ENCODE measurements at regions not wholly inside any gene's neighbourhood (a gene's known extent, or its start where the extent isn't known, plus 50 kb on each side); places are given as distances from the start of the nearest gene placed in this dataset.

GRCh38 chr1:37400466-37401225 lies 73.7 kb upstream of the ZC3H12A start:
- Histone ChIP-seq H3K36me3 (ENCODE audit: control insufficient read depth, insufficient read depth, low read length) (no peaks in the 10 kb centered on the region), H3K4me3 (ENCODE audit: low read depth, low read length) (no peak overlapping the region), H3K27me3 (replicated peaks; ENCODE audit: control insufficient read depth, insufficient read depth, low read length) (no peaks in the 10 kb centered on the region), H3K9me3 (no peaks in the 10 kb centered on the region), H3K4me1 (no peaks in the 10 kb centered on the region)
- H3K27ac Mint-ChIP-seq (ENCODE audit: unreplicated experiment) = no peak overlapping the region
- H3K4me1 Mint-ChIP-seq (ENCODE audit: low read depth, unreplicated experiment) = no peaks in the 10 kb centered on the region
- TF ChIP-seq CTCF (IDR thresholded peaks at IDR 0.05; ENCODE audit: insufficient read depth in 1 of 2, low read depth in 1 of 2, low read length in 1 of 2, severe bottlenecking in 1 of 2, unreplicated experiment in 1 of 2) = no peak
- no TSS peak for BruUV-seq (replicated peaks)
- intact Hi-C loops (cut with micrococcal nuclease; ENCODE audit: unreplicated experiment) = no loop called here
- DNase-seq = no peak
- ChIA-PET CTCF (no interaction called here), POLR2A (no interaction called here)
- no peaks in the 10 kb centered on the region for H3K9me3 Mint-ChIP-seq (ENCODE audit: unreplicated experiment)
- H3K4me3 Mint-ChIP-seq (ENCODE audit: unreplicated experiment) = no peak overlapping the region
- H3K27me3 Mint-ChIP-seq (ENCODE audit: insufficient read depth, unreplicated experiment) = peaks cover 42% of the 10 kb centered on the region
- H3K36me3 Mint-ChIP-seq (ENCODE audit: insufficient read depth, unreplicated experiment) = no peaks in the 10 kb centered on the region

- no peaks in the 10 kb centered on the region for H3K36me3 ChIP-seq (ENCODE audit: control insufficient read depth, insufficient read depth, low read length)
- H3K4me3 Mint-ChIP-seq (ENCODE audit: unreplicated experiment) = no peak overlapping the region
- no peaks in the 10 kb centered on the region for H3K4me1 ChIP-seq
- no peak overlapping the region for H3K27ac Mint-ChIP-seq (ENCODE audit: unreplicated experiment)
- H3K9me3 Mint-ChIP-seq (ENCODE audit: unreplicated experiment) = no peaks in the 10 kb centered on the region
- ChIA-PET POLR2A (no interaction called here), CTCF (no interaction called here)
- H3K27me3 ChIP-seq (replicated peaks; ENCODE audit: control insufficient read depth, insufficient read depth, low read length) = no peaks in the 10 kb centered on the region
- intact Hi-C loops (cut with micrococcal nuclease; ENCODE audit: unreplicated experiment) = no loop called here
- no peaks in the 10 kb centered on the region for H3K36me3 Mint-ChIP-seq (ENCODE audit: insufficient read depth, unreplicated experiment)
- TF ChIP-seq CTCF (IDR thresholded peaks at IDR 0.05; ENCODE audit: insufficient read depth in 1 of 2, low read depth in 1 of 2, low read length in 1 of 2, severe bottlenecking in 1 of 2, unreplicated experiment in 1 of 2) = no peak
- H3K4me1 Mint-ChIP-seq (ENCODE audit: low read depth, unreplicated experiment) = no peaks in the 10 kb centered on the region
- BruUV-seq (replicated peaks) = no TSS peak
- no peaks in the 10 kb centered on the region for H3K9me3 ChIP-seq
- no peak overlapping the region for H3K4me3 ChIP-seq (ENCODE audit: low read depth, low read length)
- DNase-seq = no peak
- H3K27me3 Mint-ChIP-seq (ENCODE audit: insufficient read depth, unreplicated experiment) = peaks cover 30% of the 10 kb centered on the region
Measured at GRCh38 chr1:37403166-37403565, 71.2 kb upstream of the ZC3H12A start.

GRCh38 chr1:37404711-37405110 lies 69.7 kb upstream of the ZC3H12A start:
- Mint-ChIP-seq H3K4me1 (ENCODE audit: low read depth, unreplicated experiment) (no peaks in the 10 kb centered on the region), H3K9me3 (ENCODE audit: unreplicated experiment) (no peaks in the 10 kb centered on the region), H3K36me3 (ENCODE audit: insufficient read depth, unreplicated experiment) (no peaks in the 10 kb centered on the region), H3K4me3 (ENCODE audit: unreplicated experiment) (no peak overlapping the region), H3K27ac (ENCODE audit: unreplicated experiment) (no peak overlapping the region), H3K27me3 (ENCODE audit: insufficient read depth, unreplicated experiment) (peaks cover 24% of the 10 kb centered on the region)
- CTCF ChIA-PET = no interaction called here
- H3K36me3 ChIP-seq (ENCODE audit: control insufficient read depth, insufficient read depth, low read length) = no peaks in the 10 kb centered on the region
- POLR2A ChIA-PET = no interaction called here
- TF ChIP-seq CTCF (IDR thresholded peaks at IDR 0.05; ENCODE audit: insufficient read depth in 1 of 2, low read depth in 1 of 2, low read length in 1 of 2, severe bottlenecking in 1 of 2, unreplicated experiment in 1 of 2) = no peak
- no peaks in the 10 kb centered on the region for H3K27me3 ChIP-seq (replicated peaks; ENCODE audit: control insufficient read depth, insufficient read depth, low read length)
- intact Hi-C loops (cut with micrococcal nuclease; ENCODE audit: unreplicated experiment) = no loop called here
- BruUV-seq (replicated peaks) = no TSS peak
- no peaks in the 10 kb centered on the region for H3K9me3 ChIP-seq
- no peak overlapping the region for H3K4me3 ChIP-seq (ENCODE audit: low read depth, low read length)
- DNase-seq = no peak
- H3K4me1 ChIP-seq = no peaks in the 10 kb centered on the region

All from Caco-2 (cell line).